Liver (tissue), 8 donors: ENCODE measurements at regions not wholly inside any gene's neighbourhood (a gene's known extent, or its start where the extent isn't known, plus 50 kb on each side); places are given as distances from the start of the nearest gene placed in this dataset.

Experiments used
- DNase-seq: peaks from one replicate; pipeline ENCODE4 v3.0.0-alpha.2; 2017; ENCODE audit warnings: low spot score
- H3K27ac ChIP-seq, 2 donors: one replicate each; pipeline ENCODE4 v1.7.0; 2013; ENCODE audit warnings: inconsistent platforms in 2 of 2, low read length in 2 of 2, control low read depth in 1 of 2, low read depth in 1 of 2, mild to moderate bottlenecking in 1 of 2
- H3K27me3 ChIP-seq, 4 donors: one replicate each; pipeline versions ENCODE4 v1.6.1 to v1.7.0; 2013; ENCODE audit warnings: low read length in 3 of 4, inconsistent platforms in 1 of 4, mild to moderate bottlenecking in 1 of 4, moderate library complexity in 1 of 4; ENCODE audit not compliant: control insufficient read depth in 4 of 4, insufficient read depth in 4 of 4
- H3K36me3 ChIP-seq, 4 donors: one replicate each; pipeline versions ENCODE4 v1.6.1 to v1.7.0; 2013; ENCODE audit warnings: low read length in 3 of 4, mild to moderate bottlenecking in 3 of 4, low read depth in 1 of 4, moderate library complexity in 1 of 4; ENCODE audit not compliant: control insufficient read depth in 4 of 4, insufficient read depth in 3 of 4
- H3K4me1 ChIP-seq, 4 donors: one replicate each; pipeline versions ENCODE4 v1.6.1 to v1.7.0; 2013; ENCODE audit warnings: low read length in 3 of 4, mild to moderate bottlenecking in 3 of 4, moderate library complexity in 1 of 4; ENCODE audit not compliant: control insufficient read depth in 4 of 4, insufficient read depth in 4 of 4
- H3K4me3 ChIP-seq, 3 donors: one replicate each; pipeline versions ENCODE4 v1.6.1 to v1.7.0; 2013; ENCODE audit warnings: low read length in 3 of 3, control low read depth in 1 of 3, low read depth in 1 of 3, mild to moderate bottlenecking in 1 of 3
- H3K9ac ChIP-seq, 2 donors: one replicate each; pipeline ENCODE4 v1.7.0; 2013; ENCODE audit warnings: low read length in 2 of 2, mild to moderate bottlenecking in 2 of 2, moderate library complexity in 2 of 2, control low read depth in 1 of 2, low read depth in 1 of 2
- H3K9me3 ChIP-seq, 4 donors: one replicate each; pipeline versions ENCODE4 v1.6.1 to v1.7.0; 2013; ENCODE audit warnings: low read length in 3 of 4; ENCODE audit not compliant: control insufficient read depth in 4 of 4
- EGR1 ChIP-seq, 2 donors: IDR thresholded peaks; 2 replicates each; pipeline ENCODE4 v1.6.1; 2016 to 2018; ENCODE audit warnings: antibody characterized with exemption in 2 of 2, low read depth in 2 of 2
- FOXA1 ChIP-seq: IDR thresholded peaks from 2 replicates; pipeline ENCODE4 v1.6.1; 2016; ENCODE audit warnings: antibody characterized with exemption
- FOXA2 ChIP-seq: IDR thresholded peaks from 2 replicates; pipeline ENCODE4 v1.6.1; 2016; ENCODE audit warnings: antibody characterized with exemption
- GABPA ChIP-seq, 2 donors: IDR thresholded peaks in 1 of 2; conservative IDR thresholded peaks in 1 of 2; 2 replicates each; pipeline ENCODE4 v1.6.1; 2016; ENCODE audit warnings: antibody characterized with exemption in 2 of 2, mild to moderate bottlenecking in 1 of 2, moderate library complexity in 1 of 2
- HNF4A ChIP-seq, 2 donors: conservative IDR thresholded peaks; 2 replicates each; pipeline ENCODE4 v1.6.1; 2016; ENCODE audit warnings: antibody characterized with exemption in 2 of 2, mild to moderate bottlenecking in 2 of 2
- HNF4G ChIP-seq: IDR thresholded peaks from 2 replicates; pipeline ENCODE4 v1.6.1; 2016; ENCODE audit warnings: antibody characterized with exemption
- JUND ChIP-seq, 2 donors: IDR thresholded peaks; 2 replicates each; pipeline ENCODE4 v1.6.1; 2016; ENCODE audit warnings: antibody characterized with exemption in 2 of 2
- NR2F2 ChIP-seq: IDR thresholded peaks from 2 replicates; pipeline ENCODE4 v1.6.1; 2016; ENCODE audit warnings: antibody characterized with exemption
- RAD21 ChIP-seq, 2 donors: IDR thresholded peaks; 2 replicates each; pipeline ENCODE4 v1.6.1; 2016; ENCODE audit warnings: antibody characterized with exemption in 2 of 2, mild to moderate bottlenecking in 2 of 2
- SP1 ChIP-seq: IDR thresholded peaks from 2 replicates; pipeline ENCODE4 v1.6.1; 2018; ENCODE audit warnings: antibody characterized with exemption, mild to moderate bottlenecking
- TAF1 ChIP-seq: conservative IDR thresholded peaks from 2 replicates; pipeline ENCODE4 v1.6.1; 2016; ENCODE audit warnings: antibody characterized with exemption, mild to moderate bottlenecking
- YY1 ChIP-seq: IDR thresholded peaks from 2 replicates; pipeline ENCODE4 v1.6.1; 2016; ENCODE audit warnings: antibody characterized with exemption, mild to moderate bottlenecking
- WGBS: extraction: QIAGEN DNeasy Blood & Tissue Kit; methylation state at CpG from one replicate; pipeline ENCODE4 v1.1.7; 2013; 5-methylcytosine and 5-hydroxymethylcytosine counted together
- TF ChIP-seq, protein P1 (sequence below): IDR thresholded peaks from 2 replicates; pipeline ENCODE4 v1.6.1; 2016; ENCODE audit warnings: antibody characterized with exemption, mild to moderate bottlenecking
- TF ChIP-seq, protein P2 (sequence below): IDR thresholded peaks from 2 replicates; pipeline ENCODE4 v1.6.1; 2016; ENCODE audit warnings: antibody characterized with exemption
- TF ChIP-seq, protein P3 (sequence below): IDR thresholded peaks from 2 replicates; pipeline ENCODE4 v1.6.1; 2016; ENCODE audit warnings: antibody characterized with exemption
- TF ChIP-seq, protein P4 (sequence below): IDR thresholded peaks from 2 replicates; pipeline ENCODE4 v1.6.1; 2016; ENCODE audit warnings: antibody characterized with exemption
- TF ChIP-seq, protein P5 (sequence below): fragments of 150-350 bp; IDR thresholded peaks from 2 replicates; pipeline ENCODE4 v1.5.1; 2017; ENCODE audit warnings: improper control_type of control experiment, low read depth, low read length; ENCODE audit not compliant: missing input control
- donor health status: healthy.
- donor health status: healthy.
- donor health status: healthy.
- donor health status: healthy.
- donor health status: healthy.

DNA sequence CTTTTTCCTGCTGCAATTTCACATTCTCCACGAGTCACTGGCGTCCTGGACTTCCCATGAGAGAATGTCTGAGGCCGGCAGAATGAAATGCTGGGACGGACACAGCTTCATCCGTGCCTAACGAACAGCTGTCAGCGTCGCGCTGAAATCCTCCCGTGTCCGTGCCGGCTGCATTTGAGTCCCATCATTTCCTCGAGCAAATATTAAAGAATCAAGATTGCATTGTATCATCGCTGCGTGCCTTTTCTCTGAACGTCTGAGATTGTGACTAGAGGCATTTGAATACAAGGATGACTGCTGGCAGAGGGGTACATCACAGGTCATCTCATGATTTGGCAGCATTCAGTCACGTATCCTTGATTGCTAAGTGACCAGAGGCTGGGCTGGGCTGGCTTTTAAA, 279.9 kb downstream of the ASMT start:
- Histone ChIP-seq H3K27ac (no peak overlapping the region), H3K27me3 (no peaks in the 10 kb centered on the region), H3K9me3 (no peaks in the 10 kb centered on the region), H3K36me3 (no peaks in the 10 kb centered on the region), H3K4me1 (no peaks in the 10 kb centered on the region), H3K9ac (no peak overlapping the region), H3K4me3 (no peak overlapping the region)
- DNase-seq: no peak
- no peak for TF ChIP-seq RAD21 (IDR thresholded peaks at IDR 0.05)
- TF ChIP-seq FOXA1: no peak
- no peak for TF ChIP-seq SP1
- TF ChIP-seq GABPA (IDR thresholded peaks at IDR 0.05 in 1 of 2, conservative IDR thresholded peaks at IDR 0.05 in 1 of 2): no peak
- TF ChIP-seq, protein P1, sequence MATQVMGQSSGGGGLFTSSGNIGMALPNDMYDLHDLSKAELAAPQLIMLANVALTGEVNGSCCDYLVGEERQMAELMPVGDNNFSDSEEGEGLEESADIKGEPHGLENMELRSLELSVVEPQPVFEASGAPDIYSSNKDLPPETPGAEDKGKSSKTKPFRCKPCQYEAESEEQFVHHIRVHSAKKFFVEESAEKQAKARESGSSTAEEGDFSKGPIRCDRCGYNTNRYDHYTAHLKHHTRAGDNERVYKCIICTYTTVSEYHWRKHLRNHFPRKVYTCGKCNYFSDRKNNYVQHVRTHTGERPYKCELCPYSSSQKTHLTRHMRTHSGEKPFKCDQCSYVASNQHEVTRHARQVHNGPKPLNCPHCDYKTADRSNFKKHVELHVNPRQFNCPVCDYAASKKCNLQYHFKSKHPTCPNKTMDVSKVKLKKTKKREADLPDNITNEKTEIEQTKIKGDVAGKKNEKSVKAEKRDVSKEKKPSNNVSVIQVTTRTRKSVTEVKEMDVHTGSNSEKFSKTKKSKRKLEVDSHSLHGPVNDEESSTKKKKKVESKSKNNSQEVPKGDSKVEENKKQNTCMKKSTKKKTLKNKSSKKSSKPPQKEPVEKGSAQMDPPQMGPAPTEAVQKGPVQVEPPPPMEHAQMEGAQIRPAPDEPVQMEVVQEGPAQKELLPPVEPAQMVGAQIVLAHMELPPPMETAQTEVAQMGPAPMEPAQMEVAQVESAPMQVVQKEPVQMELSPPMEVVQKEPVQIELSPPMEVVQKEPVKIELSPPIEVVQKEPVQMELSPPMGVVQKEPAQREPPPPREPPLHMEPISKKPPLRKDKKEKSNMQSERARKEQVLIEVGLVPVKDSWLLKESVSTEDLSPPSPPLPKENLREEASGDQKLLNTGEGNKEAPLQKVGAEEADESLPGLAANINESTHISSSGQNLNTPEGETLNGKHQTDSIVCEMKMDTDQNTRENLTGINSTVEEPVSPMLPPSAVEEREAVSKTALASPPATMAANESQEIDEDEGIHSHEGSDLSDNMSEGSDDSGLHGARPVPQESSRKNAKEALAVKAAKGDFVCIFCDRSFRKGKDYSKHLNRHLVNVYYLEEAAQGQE: no peak
- no peak for TF ChIP-seq FOXA2
- no peak for TF ChIP-seq HNF4A (conservative IDR thresholded peaks at IDR 0.05)
- TF ChIP-seq, protein P2, sequence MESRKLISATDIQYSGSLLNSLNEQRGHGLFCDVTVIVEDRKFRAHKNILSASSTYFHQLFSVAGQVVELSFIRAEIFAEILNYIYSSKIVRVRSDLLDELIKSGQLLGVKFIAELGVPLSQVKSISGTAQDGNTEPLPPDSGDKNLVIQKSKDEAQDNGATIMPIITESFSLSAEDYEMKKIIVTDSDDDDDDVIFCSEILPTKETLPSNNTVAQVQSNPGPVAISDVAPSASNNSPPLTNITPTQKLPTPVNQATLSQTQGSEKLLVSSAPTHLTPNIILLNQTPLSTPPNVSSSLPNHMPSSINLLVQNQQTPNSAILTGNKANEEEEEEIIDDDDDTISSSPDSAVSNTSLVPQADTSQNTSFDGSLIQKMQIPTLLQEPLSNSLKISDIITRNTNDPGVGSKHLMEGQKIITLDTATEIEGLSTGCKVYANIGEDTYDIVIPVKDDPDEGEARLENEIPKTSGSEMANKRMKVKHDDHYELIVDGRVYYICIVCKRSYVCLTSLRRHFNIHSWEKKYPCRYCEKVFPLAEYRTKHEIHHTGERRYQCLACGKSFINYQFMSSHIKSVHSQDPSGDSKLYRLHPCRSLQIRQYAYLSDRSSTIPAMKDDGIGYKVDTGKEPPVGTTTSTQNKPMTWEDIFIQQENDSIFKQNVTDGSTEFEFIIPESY: no peak
- no peak for TF ChIP-seq NR2F2
- no peak for TF ChIP-seq HNF4G
- TF ChIP-seq JUND (IDR thresholded peaks at IDR 0.05): no peak
- TF ChIP-seq, protein P3, sequence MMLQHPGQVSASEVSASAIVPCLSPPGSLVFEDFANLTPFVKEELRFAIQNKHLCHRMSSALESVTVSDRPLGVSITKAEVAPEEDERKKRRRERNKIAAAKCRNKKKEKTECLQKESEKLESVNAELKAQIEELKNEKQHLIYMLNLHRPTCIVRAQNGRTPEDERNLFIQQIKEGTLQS: no peak
- TF ChIP-seq, protein P4, sequence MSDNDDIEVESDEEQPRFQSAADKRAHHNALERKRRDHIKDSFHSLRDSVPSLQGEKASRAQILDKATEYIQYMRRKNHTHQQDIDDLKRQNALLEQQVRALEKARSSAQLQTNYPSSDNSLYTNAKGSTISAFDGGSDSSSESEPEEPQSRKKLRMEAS: no peak
- TF ChIP-seq, protein P5, sequence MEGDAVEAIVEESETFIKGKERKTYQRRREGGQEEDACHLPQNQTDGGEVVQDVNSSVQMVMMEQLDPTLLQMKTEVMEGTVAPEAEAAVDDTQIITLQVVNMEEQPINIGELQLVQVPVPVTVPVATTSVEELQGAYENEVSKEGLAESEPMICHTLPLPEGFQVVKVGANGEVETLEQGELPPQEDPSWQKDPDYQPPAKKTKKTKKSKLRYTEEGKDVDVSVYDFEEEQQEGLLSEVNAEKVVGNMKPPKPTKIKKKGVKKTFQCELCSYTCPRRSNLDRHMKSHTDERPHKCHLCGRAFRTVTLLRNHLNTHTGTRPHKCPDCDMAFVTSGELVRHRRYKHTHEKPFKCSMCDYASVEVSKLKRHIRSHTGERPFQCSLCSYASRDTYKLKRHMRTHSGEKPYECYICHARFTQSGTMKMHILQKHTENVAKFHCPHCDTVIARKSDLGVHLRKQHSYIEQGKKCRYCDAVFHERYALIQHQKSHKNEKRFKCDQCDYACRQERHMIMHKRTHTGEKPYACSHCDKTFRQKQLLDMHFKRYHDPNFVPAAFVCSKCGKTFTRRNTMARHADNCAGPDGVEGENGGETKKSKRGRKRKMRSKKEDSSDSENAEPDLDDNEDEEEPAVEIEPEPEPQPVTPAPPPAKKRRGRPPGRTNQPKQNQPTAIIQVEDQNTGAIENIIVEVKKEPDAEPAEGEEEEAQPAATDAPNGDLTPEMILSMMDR: no peak
- TF ChIP-seq YY1: no peak
- 75% methylated on average over 17 of the region's 17 CpGs for WGBS

DNA sequence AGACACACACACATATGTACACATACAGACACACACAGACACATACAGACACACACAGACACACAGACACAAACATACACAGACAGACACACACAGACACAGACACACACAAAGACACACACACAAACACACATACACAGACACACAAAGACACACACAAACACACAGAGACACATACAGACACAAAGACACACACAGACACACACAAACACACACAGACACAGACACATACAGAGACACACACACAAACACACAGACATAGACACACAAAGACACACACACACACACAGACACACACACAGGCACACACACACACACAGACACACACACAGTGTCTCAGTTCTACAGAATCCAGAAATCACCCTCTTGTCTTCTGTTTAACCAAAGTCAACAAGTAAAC, 280.7 kb downstream of the ASMT start:
- Histone ChIP-seq H3K9ac (no peak overlapping the region), H3K4me3 (no peak overlapping the region), H3K9me3 (no peaks in the 10 kb centered on the region), H3K4me1 (no peaks in the 10 kb centered on the region), H3K27ac (no peak overlapping the region), H3K36me3 (no peaks in the 10 kb centered on the region), H3K27me3 (no peaks in the 10 kb centered on the region)
- DNase-seq: no peak
- TF ChIP-seq, protein P4: no peak
- TF ChIP-seq EGR1 (IDR thresholded peaks at IDR 0.05; ENCODE audit: low read depth in 2 of 2) (no peak), NR2F2 (no peak), SP1 (no peak), FOXA2 (no peak), FOXA1 (no peak), TAF1 (no peak), YY1 (no peak), RAD21 (IDR thresholded peaks at IDR 0.05) (no peak)
- TF ChIP-seq, protein P1: no peak
- TF ChIP-seq, protein P5: no peak
